GM12875 (cell line): ENCODE measurements at regions not wholly inside any gene's neighbourhood (a gene's known extent, or its start where the extent isn't known, plus 50 kb on each side); places are given as distances from the start of the nearest gene placed in this dataset.

ENCODE experiments used
- H3K4me3 ChIP-seq: one replicate; pipeline ENCODE4 v1.5.1; 2011; ENCODE audit warnings: low read depth, low read length, control low read depth
- CTCF ChIP-seq: IDR thresholded peaks from 2 replicates; pipeline ENCODE4 v1.5.1; 2011; ENCODE audit warnings: low read depth, mild to moderate bottlenecking, control low read depth, inconsistent platforms, low read length, moderate library complexity, borderline replicate concordance; ENCODE audit not compliant: insufficient read depth

GRCh38 chr9:80059979-80060378 is 488.2 kb downstream of the TLE4 start:
- no peak overlapping the region for H3K4me3 ChIP-seq
- no peak for TF ChIP-seq CTCF

- H3K4me3 ChIP-seq, result no peak overlapping the region
- no peak for TF ChIP-seq CTCF
Observed at GRCh38 chr9:80059191-80059590, 487.4 kb downstream of the TLE4 start.

- H3K4me3 ChIP-seq, result no peak overlapping the region
- no peak for TF ChIP-seq CTCF
Observed at GRCh38 chr9:80052830-80053229, 481.1 kb downstream of the TLE4 start.

GRCh38 chr9:80049096-80049782 is 477.5 kb downstream of the TLE4 start:
- no peak for TF ChIP-seq CTCF

GRCh38 chr9:80046481-80046880 is 474.7 kb downstream of the TLE4 start:
- no peak for TF ChIP-seq CTCF
- H3K4me3 ChIP-seq, result no peak overlapping the region

More at GRCh38 chr9:80049096-80049782, 477.5 kb downstream of the TLE4 start:
- H3K4me3 ChIP-seq, result no peak overlapping the region

GRCh38 chr9:80041821-80042220 is 470.1 kb downstream of the TLE4 start:
- TF ChIP-seq CTCF, result no peak
- H3K4me3 ChIP-seq, result no peak overlapping the region

GRCh38 chr9:80040457-80040856 is 468.7 kb downstream of the TLE4 start:
- TF ChIP-seq CTCF, result no peak

More at GRCh38 chr9:80040457-80040856, 468.7 kb downstream of the TLE4 start:
- no peak overlapping the region for H3K4me3 ChIP-seq
